ENCODE measurements at regions not wholly inside any gene's neighbourhood (a gene's known extent, or its start where the extent isn't known, plus 50 kb on each side); places are given as distances from the start of the nearest gene placed in this dataset.
"Not testable (repeated sequence)": the region's sequence is repeated elsewhere in the genome, so short reads cannot be mapped to it uniquely, and the experiment has no call there.

DNA sequence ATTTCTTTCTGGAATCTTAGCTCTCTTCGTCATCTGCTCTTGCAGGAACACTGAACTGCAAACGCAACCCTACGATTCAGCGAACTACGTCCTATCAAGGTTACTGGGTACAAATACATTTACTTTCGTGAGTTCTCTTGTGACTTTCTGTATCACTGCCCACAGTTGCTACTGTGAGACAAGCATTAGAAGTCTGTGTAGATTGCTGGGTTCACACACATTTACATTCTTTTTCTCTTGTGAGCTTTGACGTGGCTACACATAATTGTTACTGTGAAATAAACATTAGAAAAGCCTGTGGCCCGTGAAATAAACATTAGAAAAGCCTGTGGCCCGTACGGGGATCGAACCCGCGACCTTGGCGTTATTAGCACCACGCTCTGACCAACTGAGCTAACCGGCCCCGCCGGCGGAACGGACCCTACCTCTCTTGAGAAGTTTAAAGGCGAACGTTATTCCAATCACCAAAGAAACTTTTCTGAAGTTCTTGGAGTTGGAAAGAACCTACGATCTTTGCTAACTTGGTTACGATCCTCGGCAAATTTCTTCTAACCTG lies 61.2 kb upstream of the ZNF322 start:
- not testable (repeated sequence) for ATAC-seq; DNase-seq (ENCODE audit: low spot score)

DNA sequence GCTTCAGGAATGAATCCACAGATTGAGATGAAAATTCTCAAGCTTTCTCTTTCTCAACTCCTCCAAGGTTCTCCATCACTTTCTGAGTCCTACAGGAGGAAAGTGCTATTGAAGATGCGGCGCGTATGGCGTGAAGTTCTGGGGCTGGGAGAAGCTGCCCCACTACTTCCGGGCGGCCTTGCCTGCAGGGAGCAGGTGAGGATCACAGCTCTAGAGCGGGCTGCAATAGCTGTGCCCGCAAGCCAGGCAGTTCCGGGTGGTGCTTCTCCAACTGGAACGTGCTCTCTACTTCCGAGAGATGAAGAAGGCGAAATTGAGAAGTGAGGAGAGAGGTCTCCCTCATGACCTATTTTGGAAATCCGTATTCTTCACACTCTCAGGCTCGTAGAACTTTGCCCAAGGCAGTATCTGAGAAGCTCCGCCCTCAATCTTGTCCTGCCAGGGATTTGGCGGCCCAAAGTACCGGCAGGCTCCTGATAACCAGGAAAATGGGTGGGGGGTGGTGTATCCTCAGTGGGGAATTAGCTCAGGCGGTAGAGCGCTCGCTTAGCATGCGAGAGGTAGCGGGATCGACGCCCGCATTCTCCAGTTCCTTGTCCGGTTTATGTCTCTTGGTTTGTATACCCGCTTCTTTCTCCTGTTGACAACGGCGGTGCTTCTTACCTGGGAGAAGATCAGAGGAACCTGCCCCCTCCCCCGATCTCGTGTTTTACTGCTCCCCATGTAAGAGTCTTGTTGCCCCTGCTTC lies 70.6 kb upstream of the ZNF322 start:
- not testable (repeated sequence) for ATAC-seq; DNase-seq (ENCODE audit: low spot score)

DNA sequence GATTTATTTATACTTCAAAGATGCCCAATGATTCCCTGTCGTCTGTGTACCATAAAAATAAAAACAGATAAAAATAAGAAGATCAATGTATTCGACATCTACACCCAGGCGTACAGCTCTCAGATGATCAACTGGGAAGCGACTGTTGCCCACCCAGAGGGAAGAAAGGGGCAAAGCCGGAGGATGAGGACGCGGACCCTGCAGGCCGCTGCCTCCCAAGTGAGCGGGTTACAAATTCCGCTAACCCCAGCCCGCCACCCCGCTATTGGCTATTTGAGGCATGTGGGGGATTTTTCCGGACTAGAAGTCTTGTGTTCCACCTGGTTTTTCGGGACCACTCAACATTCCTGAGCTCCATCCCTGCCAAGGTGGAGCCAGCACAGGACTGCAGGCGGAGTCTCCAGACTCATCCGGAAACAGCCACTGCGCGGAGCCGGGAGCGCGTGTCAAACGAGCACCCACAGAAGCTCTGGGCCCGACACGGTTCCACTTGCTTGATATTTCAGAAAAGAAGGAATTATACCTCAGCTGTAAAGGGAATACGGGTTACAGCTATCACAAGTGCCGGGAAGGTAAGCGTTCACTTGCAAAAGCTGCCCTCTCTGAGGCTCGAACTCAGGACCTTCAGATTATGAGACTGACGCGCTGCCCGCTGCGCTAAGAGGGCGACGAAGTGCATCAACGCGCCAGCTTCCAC lies 75.4 kb upstream of the ZNF322 start:
- ATAC-seq; DNase-seq (ENCODE audit: low spot score): not testable (repeated sequence)

DNA sequence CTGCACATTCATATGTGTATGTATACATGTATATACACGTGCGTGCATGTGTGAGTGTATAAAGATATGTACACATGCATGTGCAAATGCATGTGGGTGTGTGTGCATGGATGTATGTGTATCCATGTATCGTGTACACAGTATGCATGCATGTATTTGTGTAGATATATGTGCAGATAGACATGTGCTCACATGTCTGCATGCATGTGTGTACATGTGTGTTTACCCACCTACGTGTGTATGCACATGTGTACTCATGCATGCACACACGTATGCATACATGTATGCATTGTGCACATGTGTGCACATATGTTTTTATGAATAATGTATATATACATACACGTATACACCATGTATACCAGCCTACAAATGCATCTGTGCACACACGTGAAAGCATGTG lies 80.3 kb upstream of the ZNF322 start:
- DNase-seq (ENCODE audit: low spot score), result no peak
- no peak for ATAC-seq

DNA sequence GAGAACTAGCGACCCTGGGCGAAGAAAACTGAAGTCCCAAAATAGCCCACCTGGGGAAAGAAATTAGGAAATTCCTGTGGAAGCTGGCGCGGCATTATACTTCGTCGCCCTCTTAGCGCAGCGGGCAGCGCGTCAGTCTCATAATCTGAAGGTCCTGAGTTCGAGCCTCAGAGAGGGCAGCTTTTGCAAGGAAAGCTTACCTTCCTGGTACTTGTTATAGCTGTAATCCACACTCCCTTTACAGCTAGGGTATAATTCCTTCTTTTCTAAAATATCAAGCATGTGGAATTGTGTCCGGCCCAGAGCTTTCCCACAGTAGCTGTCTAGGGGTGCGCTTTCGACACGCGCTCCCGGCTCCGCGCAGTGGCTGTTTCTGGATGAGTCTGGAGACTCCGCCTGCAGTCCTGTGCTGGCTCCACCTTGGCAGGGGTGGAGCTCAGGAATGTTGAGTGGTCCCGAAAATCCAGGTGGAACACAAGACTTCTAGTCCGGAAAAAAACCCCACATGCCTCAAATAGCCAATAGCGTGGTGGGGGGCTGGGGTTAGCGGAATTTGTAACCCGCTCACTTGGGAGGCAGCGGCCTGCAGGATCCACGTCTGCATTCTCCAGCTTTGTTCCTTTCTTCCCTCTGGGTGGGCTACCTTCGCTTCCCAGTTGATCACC lies 83.7 kb upstream of the ZNF322 start:
- DNase-seq (ENCODE audit: low spot score), result no peak
- ATAC-seq, result no peak

DNA sequence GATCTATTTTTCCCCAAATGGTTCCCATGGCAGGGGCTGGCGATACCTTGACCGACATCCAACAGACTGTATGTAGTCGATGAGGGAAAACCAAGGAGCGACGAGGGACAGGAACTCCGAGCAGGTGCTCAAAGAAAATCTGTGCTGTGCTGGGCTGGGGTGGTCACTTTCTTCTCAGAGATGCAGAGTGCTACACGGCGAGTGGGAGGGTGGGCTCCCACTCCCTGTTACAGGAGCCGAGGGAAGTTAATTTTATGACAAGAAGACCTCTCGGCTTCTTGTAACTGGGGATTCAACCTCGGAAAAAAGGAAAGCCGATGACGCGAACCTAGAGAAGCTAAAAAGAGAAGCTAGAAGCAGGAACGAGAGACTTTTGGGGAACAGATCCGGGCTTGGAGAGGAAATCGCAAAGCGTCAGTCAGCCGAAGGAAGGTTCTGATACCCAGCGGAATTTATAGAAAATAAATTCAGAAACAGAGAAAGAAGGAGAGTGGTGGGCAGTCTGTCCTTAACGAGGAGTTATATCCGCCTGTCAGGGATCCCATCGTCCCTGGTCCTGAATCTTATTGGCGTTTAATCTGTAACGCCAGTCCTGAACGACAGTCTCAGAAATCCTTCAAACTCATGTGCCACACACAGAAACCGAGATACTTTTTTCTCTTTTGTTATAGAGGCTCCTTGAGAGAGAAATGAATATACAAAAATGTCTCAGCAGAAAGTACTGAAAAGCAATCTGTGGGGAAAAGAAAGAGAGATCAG lies 84.6 kb upstream of the ZNF322 start:
- DNase-seq (ENCODE audit: low spot score), result no peak
- ATAC-seq, result no peak

DNA sequence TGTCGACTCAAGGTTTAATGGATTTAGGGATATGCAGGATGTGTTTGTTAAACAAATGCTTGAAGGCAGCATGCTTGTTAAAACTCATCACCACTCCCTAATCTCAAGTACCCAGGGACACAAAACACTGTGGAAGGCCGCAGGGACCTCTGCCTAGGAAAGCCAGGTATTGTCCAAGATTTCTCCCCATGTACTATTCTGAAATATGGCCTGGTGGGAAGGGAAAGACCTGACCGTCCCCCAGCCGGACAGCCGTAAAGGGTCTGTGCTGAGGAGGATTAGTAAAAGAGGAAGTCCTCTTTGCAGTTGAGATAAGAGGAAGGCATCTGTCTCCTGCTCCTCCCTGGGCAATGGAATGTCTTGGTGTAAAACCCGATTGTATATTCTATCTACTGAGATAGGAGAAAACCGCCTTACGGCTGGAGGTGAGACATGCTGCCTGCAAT lies 85.3 kb upstream of the ZNF322 start:
- not testable (repeated sequence) for DNase-seq (ENCODE audit: low spot score); ATAC-seq

DNA sequence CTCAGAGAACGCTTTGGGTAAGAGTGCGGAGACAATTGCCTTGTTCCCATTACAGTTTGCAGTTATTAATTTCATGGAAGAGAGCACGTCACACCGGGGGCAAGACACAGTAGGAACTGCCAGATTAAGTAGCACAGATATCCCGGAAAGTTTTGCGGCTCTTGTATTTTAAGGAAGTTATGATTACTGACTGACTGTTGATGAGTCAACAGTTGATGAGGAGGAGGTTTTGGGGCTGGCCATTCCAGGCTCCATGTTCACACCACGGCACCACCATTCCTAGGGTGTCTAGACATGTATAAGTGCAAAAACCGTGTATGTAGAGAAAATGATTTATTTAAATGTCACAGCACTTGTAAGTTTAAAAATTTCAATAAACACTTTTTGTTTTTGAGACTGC lies 86.4 kb upstream of the ZNF322 start:
- ATAC-seq; DNase-seq (ENCODE audit: low spot score): not testable (repeated sequence)

DNA sequence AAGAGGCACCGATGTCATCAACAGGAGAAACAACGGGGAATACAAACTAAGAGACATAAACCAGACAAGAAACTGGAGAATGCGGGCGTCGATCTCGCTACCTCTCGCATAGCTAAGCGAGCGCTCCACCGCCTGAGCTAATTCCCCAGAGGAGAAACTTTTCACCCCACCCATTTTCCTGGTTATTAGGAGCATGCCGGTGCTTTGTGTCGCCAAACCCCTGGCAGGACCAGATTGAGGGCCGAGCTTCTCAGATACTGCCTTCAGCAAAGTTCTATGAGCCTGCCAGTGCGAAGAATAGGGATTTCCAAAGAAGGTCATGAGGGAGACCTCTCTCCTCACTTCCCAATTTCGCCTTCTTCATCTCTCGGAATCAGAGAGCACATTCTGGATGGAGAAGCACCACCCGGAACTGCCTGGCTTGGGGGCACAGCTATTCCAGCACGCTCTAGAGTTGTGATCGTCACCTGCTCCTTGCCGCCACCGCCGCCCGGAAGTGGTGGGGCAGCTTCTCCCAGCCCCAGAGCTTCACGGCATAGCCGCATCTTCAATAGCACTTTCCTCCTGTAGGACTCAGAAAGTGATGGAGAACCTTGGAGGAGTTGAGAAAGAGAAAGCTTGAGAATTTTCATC lies 89.7 kb upstream of the ZNF322 start:
- DNase-seq (ENCODE audit: low spot score); ATAC-seq: not testable (repeated sequence)

DNA sequence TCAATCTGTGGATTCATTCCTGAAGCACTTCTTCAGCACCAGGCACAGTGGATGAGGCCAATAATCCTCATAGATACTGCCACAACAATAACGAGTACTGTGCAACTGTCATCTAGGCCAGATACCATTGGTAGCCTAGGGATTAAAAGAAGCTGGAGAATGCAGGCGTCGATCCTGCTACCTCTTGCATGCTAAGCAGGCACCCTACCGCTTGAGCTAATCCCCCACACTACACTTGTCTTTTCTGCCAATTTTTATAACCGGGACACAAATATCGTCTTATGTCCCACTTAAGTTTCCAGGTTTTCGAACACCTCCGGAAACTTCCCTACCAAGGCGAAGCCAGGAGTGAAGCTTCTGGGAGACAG lies 90.2 kb upstream of the ZNF322 start:
- not testable (repeated sequence) for ATAC-seq; DNase-seq (ENCODE audit: low spot score)

DNA sequence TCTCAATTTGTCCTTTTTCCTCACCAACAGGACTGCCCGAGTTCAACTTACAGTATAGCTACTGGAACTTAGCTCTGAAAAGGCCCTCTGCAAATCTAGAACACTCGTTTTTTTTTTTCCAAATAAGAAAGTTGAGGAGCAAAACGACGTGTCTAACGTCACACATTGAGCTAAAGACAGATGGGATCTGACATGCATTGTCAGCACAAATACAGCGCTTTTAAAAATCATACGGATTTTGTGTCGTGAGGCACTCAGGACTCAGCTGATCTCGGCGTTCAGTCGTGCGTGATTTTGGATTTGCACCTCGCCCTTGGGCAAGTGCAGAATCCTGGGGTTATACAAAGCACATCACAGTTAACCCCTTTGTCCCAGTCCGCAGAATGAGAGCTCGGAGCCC lies 94.7 kb upstream of the ZNF322 start:
- DNase-seq (ENCODE audit: low spot score) (no peak), ATAC-seq (no peak)

DNA sequence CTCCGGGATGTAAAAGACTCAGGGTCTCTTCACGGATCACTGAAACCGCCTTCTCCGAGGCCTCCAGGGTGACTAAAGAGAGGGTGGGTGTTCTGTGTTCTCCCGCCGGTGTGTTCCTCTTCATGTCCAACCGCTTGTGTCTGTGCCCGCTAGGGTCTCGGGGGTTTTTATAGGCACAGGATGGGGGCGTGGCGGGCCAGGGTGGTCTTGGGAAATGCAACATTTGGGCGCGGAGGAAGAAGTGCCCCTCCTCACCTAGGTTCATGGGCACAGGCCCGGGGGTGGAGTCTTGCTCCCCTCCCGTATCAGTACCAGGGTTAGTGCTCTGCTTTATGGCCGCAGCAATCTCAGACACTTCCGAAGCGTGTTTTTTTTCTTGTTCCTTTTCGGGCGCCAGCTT lies 95.3 kb upstream of the ZNF322 start:
- not testable (repeated sequence) for DNase-seq (ENCODE audit: low spot score); ATAC-seq

DNA sequence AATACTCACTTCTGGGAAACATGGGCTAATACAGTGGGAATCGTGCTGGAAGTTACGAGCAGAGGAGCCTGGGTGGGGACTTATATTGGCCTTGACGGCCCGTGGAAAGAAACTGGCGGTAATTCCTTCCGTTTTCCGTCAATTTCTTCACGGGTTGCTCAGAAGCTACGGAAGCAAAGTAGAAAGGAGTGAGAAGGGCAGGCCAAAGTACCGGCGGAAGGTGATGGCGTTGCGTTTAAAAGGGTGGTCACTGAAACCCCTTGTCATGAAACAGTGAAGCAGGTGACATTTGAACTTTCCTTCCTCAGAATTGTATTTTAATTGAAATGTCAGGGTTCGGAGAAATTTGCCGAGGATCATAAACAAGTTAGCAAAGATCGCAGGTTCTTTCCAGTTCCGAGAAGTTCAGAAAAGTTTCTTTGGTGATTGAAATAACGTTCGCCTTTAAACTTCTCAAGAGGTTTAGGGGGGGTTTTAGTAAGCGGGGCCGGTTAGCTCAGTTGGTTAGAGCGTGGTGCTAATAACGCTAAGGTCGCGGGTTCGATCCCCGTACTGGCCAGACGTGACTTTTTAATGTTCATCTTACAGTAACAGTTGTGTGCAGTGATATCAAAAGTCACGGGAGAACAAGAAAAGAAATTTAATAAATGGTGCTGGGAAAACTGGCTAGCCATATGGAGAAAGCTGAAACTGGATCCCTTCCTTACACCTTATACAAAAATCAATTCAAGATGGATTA lies 96.7 kb upstream of the ZNF322 start:
- not testable (repeated sequence) for ATAC-seq; DNase-seq (ENCODE audit: low spot score)

DNA sequence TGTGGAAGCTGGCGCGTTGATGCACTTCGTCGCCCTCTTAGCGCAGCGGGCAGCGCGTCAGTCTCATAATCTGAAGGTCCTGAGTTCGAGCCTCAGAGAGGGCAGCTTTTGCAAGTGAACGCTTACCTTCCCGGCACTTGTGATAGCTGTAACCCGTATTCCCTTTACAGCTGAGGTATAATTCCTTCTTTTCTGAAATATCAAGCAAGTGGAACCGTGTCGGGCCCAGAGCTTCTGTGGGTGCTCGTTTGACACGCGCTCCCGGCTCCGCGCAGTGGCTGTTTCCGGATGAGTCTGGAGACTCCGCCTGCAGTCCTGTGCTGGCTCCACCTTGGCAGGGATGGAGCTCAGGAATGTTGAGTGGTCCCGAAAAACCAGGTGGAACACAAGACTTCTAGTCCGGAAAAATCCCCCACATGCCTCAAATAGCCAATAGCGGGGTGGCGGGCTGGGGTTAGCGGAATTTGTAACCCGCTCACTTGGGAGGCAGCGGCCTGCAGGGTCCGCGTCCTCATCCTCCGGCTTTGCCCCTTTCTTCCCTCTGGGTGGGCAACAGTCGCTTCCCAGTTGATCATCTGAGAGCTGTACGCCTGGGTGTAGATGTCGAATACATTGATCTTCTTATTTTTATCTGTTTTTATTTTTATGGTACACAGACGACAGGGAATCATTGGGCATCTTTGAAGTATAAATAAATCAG lies 106.8 kb upstream of the ZNF322 start:
- not testable (repeated sequence) for ATAC-seq; DNase-seq (ENCODE audit: low spot score)

DNA sequence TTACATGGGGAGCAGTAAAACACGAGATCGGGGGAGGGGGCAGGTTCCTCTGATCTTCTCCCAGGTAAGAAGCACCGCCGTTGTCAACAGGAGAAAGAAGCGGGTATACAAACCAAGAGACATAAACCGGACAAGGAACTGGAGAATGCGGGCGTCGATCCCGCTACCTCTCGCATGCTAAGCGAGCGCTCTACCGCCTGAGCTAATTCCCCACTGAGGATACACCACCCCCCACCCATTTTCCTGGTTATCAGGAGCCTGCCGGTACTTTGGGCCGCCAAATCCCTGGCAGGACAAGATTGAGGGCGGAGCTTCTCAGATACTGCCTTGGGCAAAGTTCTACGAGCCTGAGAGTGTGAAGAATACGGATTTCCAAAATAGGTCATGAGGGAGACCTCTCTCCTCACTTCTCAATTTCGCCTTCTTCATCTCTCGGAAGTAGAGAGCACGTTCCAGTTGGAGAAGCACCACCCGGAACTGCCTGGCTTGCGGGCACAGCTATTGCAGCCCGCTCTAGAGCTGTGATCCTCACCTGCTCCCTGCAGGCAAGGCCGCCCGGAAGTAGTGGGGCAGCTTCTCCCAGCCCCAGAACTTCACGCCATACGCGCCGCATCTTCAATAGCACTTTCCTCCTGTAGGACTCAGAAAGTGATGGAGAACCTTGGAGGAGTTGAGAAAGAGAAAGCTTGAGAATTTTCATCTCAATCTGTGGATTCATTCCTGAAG lies 111.6 kb upstream of the ZNF322 start:
- not testable (repeated sequence) for ATAC-seq; DNase-seq (ENCODE audit: low spot score)

DNA sequence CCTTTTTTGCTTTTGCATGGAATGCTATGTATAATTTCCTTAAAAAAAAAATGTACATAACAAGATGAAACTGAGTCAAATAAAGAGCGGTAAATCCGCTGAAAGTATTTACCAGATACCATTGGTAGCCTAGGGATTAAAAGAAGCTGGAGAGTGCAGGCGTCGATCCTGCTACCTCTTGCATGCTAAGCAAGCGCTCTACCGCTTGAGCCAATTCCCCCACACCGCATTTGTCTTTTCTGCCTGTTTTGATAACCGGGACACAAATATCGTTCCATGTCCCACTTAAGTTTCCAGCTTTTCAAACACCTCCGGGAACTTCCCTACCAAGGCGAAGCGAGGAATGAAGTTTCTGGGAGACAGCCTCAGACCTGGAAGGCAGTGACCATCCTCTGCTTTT lies 113.9 kb upstream of the ZNF322 start:
- DNase-seq (ENCODE audit: low spot score); ATAC-seq: not testable (repeated sequence)

DNA sequence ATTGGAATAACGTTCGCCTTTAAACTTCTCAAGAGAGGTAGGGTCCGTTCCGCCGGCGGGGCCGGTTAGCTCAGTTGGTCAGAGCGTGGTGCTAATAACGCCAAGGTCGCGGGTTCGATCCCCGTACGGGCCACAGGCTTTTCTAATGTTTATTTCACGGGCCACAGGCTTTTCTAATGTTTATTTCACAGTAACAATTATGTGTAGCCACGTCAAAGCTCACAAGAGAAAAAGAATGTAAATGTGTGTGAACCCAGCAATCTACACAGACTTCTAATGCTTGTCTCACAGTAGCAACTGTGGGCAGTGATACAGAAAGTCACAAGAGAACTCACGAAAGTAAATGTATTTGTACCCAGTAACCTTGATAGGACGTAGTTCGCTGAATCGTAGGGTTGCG lies 121.0 kb upstream of the ZNF322 start:
- not testable (repeated sequence) for ATAC-seq; DNase-seq (ENCODE audit: low spot score)

All from left lobe of liver (tissue), 2 donors.